HG02938 (cell line): ENCODE measurements at regions not wholly inside any gene's neighbourhood (a gene's known extent, or its start where the extent isn't known, plus 50 kb on each side); places are given as distances from the start of the nearest gene placed in this dataset.
A peak's percentile ranks its signal among the peaks of the same experiment; 100 is the strongest.
"Not testable (repeated sequence)": the region's sequence is repeated elsewhere in the genome, so short reads cannot be mapped to it uniquely, and the experiment has no call there.

Source experiments
- ATAC-seq: cut with Tn5 transposase; IDR thresholded peaks from one replicate; pipeline ENCODE4 v1.9.1; 2021; ENCODE audit warnings: mild to moderate bottlenecking, moderate library complexity; ENCODE audit not compliant: unreplicated experiment

- ATAC-seq: no peak
Measured at GRCh38 chr11:22567759-22568158, 57.9 kb downstream of the FANCF start.

- ATAC-seq: no peak
Measured at GRCh38 chr11:22566293-22566692, 59.3 kb downstream of the FANCF start.

GRCh38 chr11:22561283-22561682 is 64.3 kb downstream of the FANCF start:
- ATAC-seq: no peak

GRCh38 chr11:22559416-22559815 is 66.2 kb downstream of the FANCF start:
- no peak for ATAC-seq

GRCh38 chr11:22558664-22559063 is 67.0 kb downstream of the FANCF start:
- no peak for ATAC-seq

GRCh38 chr11:22556381-22556780 is 69.2 kb downstream of the FANCF start:
- no peak for ATAC-seq

GRCh38 chr11:22555881-22556280 is 69.7 kb downstream of the FANCF start:
- ATAC-seq: no peak

GRCh38 chr11:22554221-22554620 is 71.4 kb downstream of the FANCF start:
- peak; percentile 95 for ATAC-seq

- ATAC-seq: no peak
Measured at GRCh38 chr11:22552885-22553284, 72.7 kb downstream of the FANCF start.

GRCh38 chr11:22546746-22547145 is 78.9 kb downstream of the FANCF start:
- ATAC-seq: no peak

- ATAC-seq: no peak
Measured at GRCh38 chr11:22543261-22543660, 82.4 kb downstream of the FANCF start.

- no peak for ATAC-seq
Measured at GRCh38 chr11:22539821-22540256, 85.8 kb downstream of the FANCF start.

- no peak for ATAC-seq
Measured at GRCh38 chr11:22536071-22536470, 89.6 kb downstream of the FANCF start.

- not testable (repeated sequence) for ATAC-seq
Measured at GRCh38 chr11:22528612-22529429, 96.8 kb downstream of the FANCF start.

GRCh38 chr11:22522225-22522624 is 103.4 kb downstream of the FANCF start:
- no peak for ATAC-seq

- ATAC-seq: peak; percentile 85
Measured at GRCh38 chr11:22521226-22521625, 104.4 kb downstream of the FANCF start.

GRCh38 chr11:22520521-22520920 is 105.1 kb downstream of the FANCF start:
- no peak for ATAC-seq

- ATAC-seq: not testable (repeated sequence)
Measured at GRCh38 chr11:22518344-22518743, 107.3 kb downstream of the FANCF start.

GRCh38 chr11:22516111-22516510 is 109.5 kb downstream of the FANCF start:
- no peak for ATAC-seq

- ATAC-seq: no peak
Measured at GRCh38 chr11:22512457-22512856, 113.2 kb downstream of the FANCF start.

GRCh38 chr11:22510741-22511140 is 114.9 kb downstream of the FANCF start:
- ATAC-seq: no peak

GRCh38 chr11:22510010-22510409 is 115.6 kb downstream of the FANCF start:
- no peak for ATAC-seq

GRCh38 chr11:22508665-22509064 is 117.0 kb downstream of the FANCF start:
- ATAC-seq: no peak
